ENCODE measurements at regions not wholly inside any gene's neighbourhood (a gene's known extent, or its start where the extent isn't known, plus 50 kb on each side); places are given as distances from the start of the nearest gene placed in this dataset.

DNA sequence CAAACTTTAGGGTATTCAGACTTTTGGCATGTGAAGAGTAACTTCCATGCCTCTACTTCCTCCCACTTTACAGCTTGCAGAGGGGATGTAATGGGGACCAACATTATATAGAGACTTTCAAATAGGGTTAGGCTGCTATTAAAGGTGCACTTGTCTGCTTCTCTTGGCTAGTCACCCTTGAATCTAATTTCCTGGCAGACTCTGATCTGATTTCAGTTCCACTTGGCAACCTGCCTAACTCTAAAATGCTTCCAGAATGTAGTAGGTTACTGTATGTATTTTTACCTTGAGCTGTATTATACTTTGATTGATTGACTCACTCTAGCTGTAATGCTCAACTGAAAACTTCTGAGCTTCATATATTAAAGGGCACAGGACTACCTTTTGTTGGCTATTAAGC lies 693.4 kb downstream of the KCTD16 start:
- Histone ChIP-seq H3K4me1 (ENCODE audit: control insufficient read depth, insufficient read depth, low read length) (no peaks in the 10 kb centered on the region), H3K4me3 (ENCODE audit: low read depth, low read length) (no peak overlapping the region), H3K27me3 (ENCODE audit: control insufficient read depth, insufficient read depth, low read length) (no peaks in the 10 kb centered on the region), H3K36me3 (ENCODE audit: control insufficient read depth, insufficient read depth, low read length) (no peaks in the 10 kb centered on the region), H3K27ac (ENCODE audit: low read depth, low read length) (no peak overlapping the region), H3K9me3 (ENCODE audit: control insufficient read depth, insufficient read depth, low read length) (no peaks in the 10 kb centered on the region), H3K9ac (ENCODE audit: low read depth, low read length) (no peak overlapping the region)

DNA sequence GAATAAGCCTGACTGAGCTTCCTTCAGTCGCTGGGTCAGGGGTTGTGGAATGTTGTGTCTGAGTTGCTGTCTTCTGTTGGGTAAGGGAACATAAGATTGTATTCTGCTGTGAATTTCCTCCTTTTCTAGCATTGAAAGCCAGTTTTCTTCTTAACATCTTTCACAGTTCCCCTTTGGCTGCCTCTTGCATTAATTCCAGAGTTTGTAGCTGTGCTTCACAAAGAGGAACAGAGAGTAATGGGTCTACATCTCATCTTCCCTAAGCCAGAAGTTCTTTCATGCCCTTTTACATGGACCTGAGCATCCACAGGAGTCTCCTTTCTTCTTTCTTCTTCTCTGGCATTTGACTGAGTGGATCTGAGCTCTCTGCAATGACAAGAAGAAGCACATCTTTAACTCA lies 686.8 kb downstream of the KCTD16 start:
- Histone ChIP-seq H3K4me3 (ENCODE audit: low read depth, low read length) (no peak overlapping the region), H3K4me1 (ENCODE audit: control insufficient read depth, insufficient read depth, low read length) (no peaks in the 10 kb centered on the region), H3K27me3 (ENCODE audit: control insufficient read depth, insufficient read depth, low read length) (no peaks in the 10 kb centered on the region), H3K9me3 (ENCODE audit: control insufficient read depth, insufficient read depth, low read length) (no peaks in the 10 kb centered on the region), H3K27ac (ENCODE audit: low read depth, low read length) (no peak overlapping the region), H3K36me3 (ENCODE audit: control insufficient read depth, insufficient read depth, low read length) (no peaks in the 10 kb centered on the region), H3K9ac (ENCODE audit: low read depth, low read length) (no peak overlapping the region)

GRCh38 chr5:144844086-144844485 lies 673.4 kb downstream of the KCTD16 start:
- no peak overlapping the region for H3K27ac ChIP-seq (ENCODE audit: low read depth, low read length)
- H3K9me3 ChIP-seq (ENCODE audit: control insufficient read depth, insufficient read depth, low read length) = peaks cover 3% of the 10 kb centered on the region; the same call in 1 of the 2 replicates

GRCh38 chr5:144832416-144832815 lies 661.7 kb downstream of the KCTD16 start:
- Histone ChIP-seq H3K4me1 (ENCODE audit: control insufficient read depth, insufficient read depth, low read length) (no peaks in the 10 kb centered on the region), H3K9me3 (ENCODE audit: control insufficient read depth, insufficient read depth, low read length) (no peaks in the 10 kb centered on the region), H3K36me3 (ENCODE audit: control insufficient read depth, insufficient read depth, low read length) (no peaks in the 10 kb centered on the region), H3K4me3 (ENCODE audit: low read depth, low read length) (no peak overlapping the region), H3K27me3 (ENCODE audit: control insufficient read depth, insufficient read depth, low read length) (no peaks in the 10 kb centered on the region), H3K9ac (ENCODE audit: low read depth, low read length) (no peak overlapping the region), H3K27ac (ENCODE audit: low read depth, low read length) (no peak overlapping the region)

More at GRCh38 chr5:144844086-144844485, 673.4 kb downstream of the KCTD16 start:
- no peaks in the 10 kb centered on the region for H3K36me3 ChIP-seq (ENCODE audit: control insufficient read depth, insufficient read depth, low read length)
- no peaks in the 10 kb centered on the region for H3K27me3 ChIP-seq (ENCODE audit: control insufficient read depth, insufficient read depth, low read length)
- no peaks in the 10 kb centered on the region for H3K4me1 ChIP-seq (ENCODE audit: control insufficient read depth, insufficient read depth, low read length)
- H3K4me3 ChIP-seq (ENCODE audit: low read depth, low read length) = no peak overlapping the region
- H3K9ac ChIP-seq (ENCODE audit: low read depth, low read length) = no peak overlapping the region

GRCh38 chr5:144831650-144832049 lies 661.0 kb downstream of the KCTD16 start:
- H3K4me1 ChIP-seq (ENCODE audit: control insufficient read depth, insufficient read depth, low read length) = no peaks in the 10 kb centered on the region
- H3K27ac ChIP-seq (ENCODE audit: low read depth, low read length) = no peak overlapping the region
- no peaks in the 10 kb centered on the region for H3K9me3 ChIP-seq (ENCODE audit: control insufficient read depth, insufficient read depth, low read length)
- no peak overlapping the region for H3K4me3 ChIP-seq (ENCODE audit: low read depth, low read length)
- no peaks in the 10 kb centered on the region for H3K27me3 ChIP-seq (ENCODE audit: control insufficient read depth, insufficient read depth, low read length)
- no peaks in the 10 kb centered on the region for H3K36me3 ChIP-seq (ENCODE audit: control insufficient read depth, insufficient read depth, low read length)
- no peak overlapping the region for H3K9ac ChIP-seq (ENCODE audit: low read depth, low read length)

DNA sequence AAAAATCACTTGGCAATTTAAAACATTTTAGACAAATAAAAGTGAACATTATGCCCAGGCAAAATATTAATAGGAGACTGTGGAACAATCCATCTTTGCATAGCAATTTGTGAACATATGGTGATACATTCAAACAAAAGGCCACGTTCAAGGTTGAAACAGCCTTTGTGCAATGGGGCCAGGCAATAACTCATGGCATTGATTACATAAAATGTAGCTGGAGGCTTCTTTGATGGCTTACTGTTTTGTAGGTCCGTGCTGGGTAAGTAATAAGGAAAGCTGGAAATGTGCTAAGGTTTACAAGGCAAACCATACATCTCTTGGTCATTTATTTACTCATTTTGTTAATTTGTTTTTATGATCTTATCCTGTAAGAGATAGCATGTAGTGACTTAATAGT lies 651.8 kb downstream of the KCTD16 start:
- H3K36me3 ChIP-seq (ENCODE audit: control insufficient read depth, insufficient read depth, low read length) = no peaks in the 10 kb centered on the region
- H3K4me3 ChIP-seq (ENCODE audit: low read depth, low read length) = no peak overlapping the region
- no peaks in the 10 kb centered on the region for H3K4me1 ChIP-seq (ENCODE audit: control insufficient read depth, insufficient read depth, low read length)
- no peaks in the 10 kb centered on the region for H3K9me3 ChIP-seq (ENCODE audit: control insufficient read depth, insufficient read depth, low read length)
- H3K27ac ChIP-seq (ENCODE audit: low read depth, low read length) = no peak overlapping the region
- no peaks in the 10 kb centered on the region for H3K27me3 ChIP-seq (ENCODE audit: control insufficient read depth, insufficient read depth, low read length)
- no peak overlapping the region for H3K9ac ChIP-seq (ENCODE audit: low read depth, low read length)

- no peaks in the 10 kb centered on the region for H3K9me3 ChIP-seq (ENCODE audit: control insufficient read depth, insufficient read depth, low read length)
- H3K4me1 ChIP-seq (ENCODE audit: control insufficient read depth, insufficient read depth, low read length) = no peaks in the 10 kb centered on the region
- H3K36me3 ChIP-seq (ENCODE audit: control insufficient read depth, insufficient read depth, low read length) = no peaks in the 10 kb centered on the region
- no peak overlapping the region for H3K9ac ChIP-seq (ENCODE audit: low read depth, low read length)
- H3K27me3 ChIP-seq (ENCODE audit: control insufficient read depth, insufficient read depth, low read length) = no peaks in the 10 kb centered on the region
- H3K27ac ChIP-seq (ENCODE audit: low read depth, low read length) = no peak overlapping the region
- no peak overlapping the region for H3K4me3 ChIP-seq (ENCODE audit: low read depth, low read length)
Observed at GRCh38 chr5:144820278-144820677, 649.6 kb downstream of the KCTD16 start.

GRCh38 chr5:144815131-144815530 lies 644.5 kb downstream of the KCTD16 start:
- Histone ChIP-seq H3K36me3 (ENCODE audit: control insufficient read depth, insufficient read depth, low read length) (no peaks in the 10 kb centered on the region), H3K27ac (ENCODE audit: low read depth, low read length) (no peak overlapping the region), H3K9me3 (ENCODE audit: control insufficient read depth, insufficient read depth, low read length) (no peaks in the 10 kb centered on the region), H3K4me3 (ENCODE audit: low read depth, low read length) (no peak overlapping the region), H3K27me3 (ENCODE audit: control insufficient read depth, insufficient read depth, low read length) (no peaks in the 10 kb centered on the region), H3K4me1 (ENCODE audit: control insufficient read depth, insufficient read depth, low read length) (no peaks in the 10 kb centered on the region), H3K9ac (ENCODE audit: low read depth, low read length) (no peak overlapping the region)

GRCh38 chr5:144812763-144813162 lies 642.1 kb downstream of the KCTD16 start:
- Histone ChIP-seq H3K27me3 (ENCODE audit: control insufficient read depth, insufficient read depth, low read length) (no peaks in the 10 kb centered on the region), H3K9ac (ENCODE audit: low read depth, low read length) (no peak overlapping the region), H3K36me3 (ENCODE audit: control insufficient read depth, insufficient read depth, low read length) (no peaks in the 10 kb centered on the region), H3K4me3 (ENCODE audit: low read depth, low read length) (no peak overlapping the region), H3K9me3 (ENCODE audit: control insufficient read depth, insufficient read depth, low read length) (no peaks in the 10 kb centered on the region), H3K4me1 (ENCODE audit: control insufficient read depth, insufficient read depth, low read length) (no peaks in the 10 kb centered on the region), H3K27ac (ENCODE audit: low read depth, low read length) (no peak overlapping the region)

DNA sequence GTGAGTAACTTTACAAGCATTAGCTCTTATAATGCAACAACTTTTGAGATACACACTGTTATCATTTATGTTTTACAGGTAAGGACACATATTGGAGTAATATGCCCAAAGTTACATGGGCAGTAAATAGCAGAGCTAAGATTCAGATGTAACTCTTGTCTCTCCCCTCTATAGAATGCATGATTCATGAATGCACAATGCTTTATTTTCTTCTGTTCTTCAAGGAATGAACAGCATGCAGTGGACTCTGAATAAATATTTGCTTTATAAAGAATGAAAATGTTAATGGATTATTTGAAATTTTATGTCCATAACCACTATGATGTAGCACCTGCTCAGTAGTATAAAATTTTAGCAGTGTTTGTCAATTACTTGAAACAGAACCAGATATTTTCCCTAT lies 629.5 kb downstream of the KCTD16 start:
- no peaks in the 10 kb centered on the region for H3K36me3 ChIP-seq (ENCODE audit: control insufficient read depth, insufficient read depth, low read length)
- H3K4me3 ChIP-seq (ENCODE audit: low read depth, low read length) = no peak overlapping the region

DNA sequence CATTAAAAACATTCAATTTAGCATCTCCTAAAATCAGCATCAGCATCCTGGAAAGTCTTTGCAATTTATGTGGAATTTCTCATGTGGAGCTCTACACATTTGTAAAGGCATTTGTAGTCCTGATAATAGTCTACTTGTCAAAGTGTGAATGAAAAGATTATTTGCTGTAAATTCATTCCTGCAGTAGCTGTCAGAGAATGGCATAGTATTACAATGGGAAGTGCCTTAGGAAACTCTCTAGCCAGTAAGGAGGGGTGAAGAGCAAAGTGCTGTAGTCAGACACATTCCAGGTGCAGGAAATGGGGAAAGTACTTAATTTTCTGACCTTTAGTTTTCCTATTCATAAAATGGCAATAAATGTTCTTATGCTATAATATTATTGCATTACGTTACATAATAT lies 627.9 kb downstream of the KCTD16 start:
- Histone ChIP-seq H3K27ac (ENCODE audit: low read depth, low read length) (no peak overlapping the region), H3K9ac (ENCODE audit: low read depth, low read length) (no peak overlapping the region), H3K4me3 (ENCODE audit: low read depth, low read length) (no peak overlapping the region), H3K36me3 (ENCODE audit: control insufficient read depth, insufficient read depth, low read length) (no peaks in the 10 kb centered on the region), H3K9me3 (ENCODE audit: control insufficient read depth, insufficient read depth, low read length) (no peaks in the 10 kb centered on the region), H3K27me3 (ENCODE audit: control insufficient read depth, insufficient read depth, low read length) (no peaks in the 10 kb centered on the region), H3K4me1 (ENCODE audit: control insufficient read depth, insufficient read depth, low read length) (peaks cover 5% of the 10 kb centered on the region; the same call in 1 of the 2 replicates)

More for the DNA sequence above, 629.5 kb downstream of the KCTD16 start:
- Histone ChIP-seq H3K4me1 (ENCODE audit: control insufficient read depth, insufficient read depth, low read length) (no peaks in the 10 kb centered on the region), H3K9ac (ENCODE audit: low read depth, low read length) (no peak overlapping the region), H3K27ac (ENCODE audit: low read depth, low read length) (no peak overlapping the region), H3K9me3 (ENCODE audit: control insufficient read depth, insufficient read depth, low read length) (no peaks in the 10 kb centered on the region), H3K27me3 (ENCODE audit: control insufficient read depth, insufficient read depth, low read length) (no peaks in the 10 kb centered on the region)

GRCh38 chr5:144794922-144795321 lies 624.2 kb downstream of the KCTD16 start:
- H3K4me1 ChIP-seq (ENCODE audit: control insufficient read depth, insufficient read depth, low read length) = peaks cover 5% of the 10 kb centered on the region; the same call in 1 of the 2 replicates

More at GRCh38 chr5:144794922-144795321, 624.2 kb downstream of the KCTD16 start:
- Histone ChIP-seq H3K27ac (ENCODE audit: low read depth, low read length) (no peak overlapping the region), H3K9ac (ENCODE audit: low read depth, low read length) (no peak overlapping the region), H3K36me3 (ENCODE audit: control insufficient read depth, insufficient read depth, low read length) (no peaks in the 10 kb centered on the region), H3K9me3 (ENCODE audit: control insufficient read depth, insufficient read depth, low read length) (no peaks in the 10 kb centered on the region), H3K27me3 (ENCODE audit: control insufficient read depth, insufficient read depth, low read length) (no peaks in the 10 kb centered on the region), H3K4me3 (ENCODE audit: low read depth, low read length) (no peak overlapping the region)

All from HUES48 (cell line).